ENCODE measurements at regions not wholly inside any gene's neighbourhood (a gene's known extent, or its start where the extent isn't known, plus 50 kb on each side); places are given as distances from the start of the nearest gene placed in this dataset.

DNA sequence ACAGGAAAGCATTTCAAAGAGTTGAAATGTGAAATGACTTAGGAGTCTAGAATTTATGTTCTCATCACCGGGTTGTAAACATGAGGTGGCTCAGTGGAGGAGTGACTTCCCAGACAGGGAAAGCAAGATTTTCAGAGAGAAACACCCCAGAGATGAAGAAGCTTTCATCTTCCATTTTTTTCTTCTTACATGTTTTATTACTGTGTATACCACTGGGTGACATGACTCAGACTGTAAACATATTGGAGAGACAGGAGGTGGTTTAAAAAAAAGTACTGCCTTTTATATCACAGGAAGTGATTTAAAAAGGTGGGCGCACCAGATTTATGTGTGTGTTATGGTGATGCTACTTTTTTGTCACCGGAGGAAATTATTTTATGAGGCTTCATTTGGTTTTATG lies 209.1 kb upstream of the TUT7 start:
- H2BK5ac ChIP-seq (ENCODE audit: low read depth, low read length, poor library complexity, severe bottlenecking): peak overlapping the region; percentile 57
- BruUV-seq (replicated peaks): no TSS peak

More for the DNA sequence above, 209.1 kb upstream of the TUT7 start:
- Histone ChIP-seq H3K4me1 (ENCODE audit: control insufficient read depth, insufficient read depth, low read length) (peaks cover 5% of the 10 kb centered on the region), H3K27ac (ENCODE audit: insufficient read depth, low read length) (no peak overlapping the region), H3K36me3 (ENCODE audit: control insufficient read depth, insufficient read depth, low read length) (no peaks in the 10 kb centered on the region), H4K8ac (ENCODE audit: low read depth in 2 of 2, low read length in 2 of 2) (peak overlapping the region; percentile 44 to 58; a peak in 3 of 4 replicates), H3K79me1 (ENCODE audit: low read depth in 1 of 2, low read length in 2 of 2) (no peaks in the 10 kb centered on the region), H2BK20ac (ENCODE audit: low read depth, low read length) (no peak overlapping the region), H3K9me3 (ENCODE audit: control insufficient read depth, insufficient read depth, low read length) (no peaks in the 10 kb centered on the region), H3K18ac (ENCODE audit: low read depth, low read length) (peak overlapping the region; percentile 11; the same call in 1 of the 2 replicates), H2AK5ac (ENCODE audit: low read depth, low read length) (no peak overlapping the region), H3K9me1 (ENCODE audit: insufficient read depth, low read length) (peaks cover 3% of the 10 kb centered on the region; the same call in 1 of the 2 replicates), H3K56ac (ENCODE audit: extremely low read depth, insufficient read depth, low read length) (no peak overlapping the region), H3K27me3 (ENCODE audit: control insufficient read depth, insufficient read depth, low read length) (no peaks in the 10 kb centered on the region), H3K4ac (ENCODE audit: low read depth, low read length) (no peak overlapping the region; the same call in 1 of the 2 replicates), H3K4me3 (ENCODE audit: insufficient read depth, low read depth, low read length) (no peak overlapping the region), H3K9ac (ENCODE audit: low read depth, low read length) (no peak overlapping the region), H2BK15ac (ENCODE audit: low read depth, low read length) (no peak overlapping the region; the same call in 2 of the 3 replicates), H2BK120ac (ENCODE audit: low read depth, low read length) (peak overlapping the region; percentile 80), H3K23ac (ENCODE audit: low read depth, low read length) (no peak overlapping the region), H2AFZ (replicated peaks; ENCODE audit: low read length, poor library complexity) (no peak overlapping the region), H4K91ac (ENCODE audit: insufficient read depth, low read depth, low read length) (no peak overlapping the region), H3K14ac (replicated peaks; ENCODE audit: low read depth, low read length) (no peak overlapping the region), H4K20me1 (ENCODE audit: insufficient read depth, low read length) (no peaks in the 10 kb centered on the region), H2AK9ac (replicated peaks; ENCODE audit: low read depth, low read length, poor library complexity) (no peak overlapping the region), H4K5ac (ENCODE audit: low read depth, low read length) (0 out of 2 replicates have a peak overlapping the region, but pooled peaks have one; percentile 15), H3K4me2 (ENCODE audit: low read depth, low read length) (peak overlapping the region; percentile 18; the same call in 1 of the 2 replicates)
- dilution Hi-C loops (cut with HindIII; ENCODE audit: low sequenced_read_pairs, unreplicated experiment) (no loop called here), intact Hi-C loops (cut with micrococcal nuclease) (no loop called here), in situ Hi-C loops (cut with MboI; ENCODE audit: low sequenced_read_pairs) (no loop called here)
- 80% methylated on average over 1 of the region's 3 CpGs; no CpG with 5 or more reads in 1 of the 2 experiments for WGBS, 2 experiments (ENCODE audit: extremely low coverage in 2 of 2, insufficient read length in 1 of 2)
- DNase-seq (peak; percentile 73), ATAC-seq (ENCODE audit: low read depth) (peak; percentile 86)
- TF ChIP-seq CHD1 (IDR thresholded peaks at IDR 0.05; ENCODE audit: low read depth, low read length) (no peak), FOS (IDR thresholded peaks at IDR 0.05; ENCODE audit: low read depth, low read length) (peak; percentile 46; the same call in 1 of the 2 replicates)
- ChIA-PET POLR2A (ENCODE audit: unreplicated experiment) (no interaction called here), CTCF (no interaction called here)
